Skeletal muscle satellite cell (primary cell): ENCODE measurements at regions not wholly inside any gene's neighbourhood (a gene's known extent, or its start where the extent isn't known, plus 50 kb on each side); places are given as distances from the start of the nearest gene placed in this dataset.

Experiments
- H3K27me3 ChIP-seq: 2 replicates; pipeline ENCODE4 v1.7.0; 2013; ENCODE audit warnings: low read length; ENCODE audit not compliant: control insufficient read depth, insufficient read depth
- H3K36me3 ChIP-seq: 2 replicates; pipeline ENCODE4 v1.7.0; 2013; ENCODE audit warnings: mild to moderate bottlenecking, control low read depth, low read length; ENCODE audit not compliant: insufficient read depth
- H3K4me1 ChIP-seq: 2 replicates; pipeline ENCODE4 v1.7.0; 2013; ENCODE audit warnings: low read length; ENCODE audit not compliant: control insufficient read depth, insufficient read depth
- H3K4me2 ChIP-seq: 2 replicates; pipeline ENCODE4 v1.7.0; 2013; ENCODE audit warnings: mild to moderate bottlenecking, low read length
- H3K4me3 ChIP-seq: 2 replicates; pipeline ENCODE4 v1.7.0; 2013; ENCODE audit warnings: low read length
- H3K9ac ChIP-seq: 2 replicates; pipeline ENCODE4 v1.7.0; 2013; ENCODE audit warnings: mild to moderate bottlenecking, low read depth, low read length, moderate library complexity
- H3K9me3 ChIP-seq: replicated peaks from 2 replicates; pipeline ENCODE4 v1.7.0; 2013; ENCODE audit warnings: mild to moderate bottlenecking, control low read depth, low read length

DNA sequence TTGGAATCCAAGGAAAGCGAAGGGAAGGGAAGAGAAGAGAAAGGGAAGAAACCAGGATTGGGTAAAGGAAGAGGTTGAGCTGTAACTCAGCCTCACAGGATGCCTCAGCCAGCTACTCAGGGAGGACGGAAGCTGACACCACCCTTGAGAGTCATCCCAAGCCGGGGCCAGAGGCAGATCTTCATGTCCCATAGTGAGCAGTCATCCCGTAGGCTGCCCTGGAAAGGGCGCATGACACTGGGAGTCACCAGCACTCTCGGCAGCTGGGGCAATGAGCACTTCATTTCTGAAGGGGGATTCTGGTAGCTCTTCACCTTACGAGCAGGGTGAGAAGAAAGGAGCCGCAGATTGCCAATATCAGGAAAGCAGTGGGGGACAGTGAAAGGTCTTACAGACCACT is 60.1 kb upstream of the PCSK6 start:
- no peaks in the 10 kb centered on the region for H3K9me3 ChIP-seq
- no peak overlapping the region for H3K9ac ChIP-seq
- H3K27me3 ChIP-seq = peaks cover 66% of the 10 kb centered on the region
- H3K4me3 ChIP-seq = no peak overlapping the region
- no peaks in the 10 kb centered on the region for H3K36me3 ChIP-seq
- H3K4me2 ChIP-seq = no peak overlapping the region
- peaks cover 3% of the 10 kb centered on the region for H3K4me1 ChIP-seq

DNA sequence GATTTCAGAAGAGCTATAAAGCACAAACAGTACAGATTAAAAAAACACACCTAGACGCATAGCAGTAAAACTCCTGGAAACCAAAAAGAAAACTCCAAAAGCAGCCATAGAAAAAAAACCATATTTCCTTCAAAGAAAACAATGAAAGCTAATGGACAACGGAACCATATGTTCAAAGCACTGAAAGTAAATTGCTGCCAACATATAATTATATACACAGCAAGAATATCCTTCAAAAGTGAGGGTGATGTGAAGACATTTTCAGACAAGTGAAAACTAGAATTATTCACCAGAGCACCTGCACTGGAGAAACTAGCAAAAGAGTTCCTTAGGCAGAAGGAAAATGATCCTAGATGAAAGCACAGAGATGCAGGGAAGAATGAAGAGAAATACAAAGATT is 58.2 kb upstream of the PCSK6 start:
- Histone ChIP-seq H3K27me3 (peaks cover 80% of the 10 kb centered on the region), H3K36me3 (no peaks in the 10 kb centered on the region), H3K9ac (no peak overlapping the region), H3K9me3 (no peaks in the 10 kb centered on the region), H3K4me1 (no peaks in the 10 kb centered on the region), H3K4me3 (no peak overlapping the region), H3K4me2 (no peak overlapping the region)

DNA sequence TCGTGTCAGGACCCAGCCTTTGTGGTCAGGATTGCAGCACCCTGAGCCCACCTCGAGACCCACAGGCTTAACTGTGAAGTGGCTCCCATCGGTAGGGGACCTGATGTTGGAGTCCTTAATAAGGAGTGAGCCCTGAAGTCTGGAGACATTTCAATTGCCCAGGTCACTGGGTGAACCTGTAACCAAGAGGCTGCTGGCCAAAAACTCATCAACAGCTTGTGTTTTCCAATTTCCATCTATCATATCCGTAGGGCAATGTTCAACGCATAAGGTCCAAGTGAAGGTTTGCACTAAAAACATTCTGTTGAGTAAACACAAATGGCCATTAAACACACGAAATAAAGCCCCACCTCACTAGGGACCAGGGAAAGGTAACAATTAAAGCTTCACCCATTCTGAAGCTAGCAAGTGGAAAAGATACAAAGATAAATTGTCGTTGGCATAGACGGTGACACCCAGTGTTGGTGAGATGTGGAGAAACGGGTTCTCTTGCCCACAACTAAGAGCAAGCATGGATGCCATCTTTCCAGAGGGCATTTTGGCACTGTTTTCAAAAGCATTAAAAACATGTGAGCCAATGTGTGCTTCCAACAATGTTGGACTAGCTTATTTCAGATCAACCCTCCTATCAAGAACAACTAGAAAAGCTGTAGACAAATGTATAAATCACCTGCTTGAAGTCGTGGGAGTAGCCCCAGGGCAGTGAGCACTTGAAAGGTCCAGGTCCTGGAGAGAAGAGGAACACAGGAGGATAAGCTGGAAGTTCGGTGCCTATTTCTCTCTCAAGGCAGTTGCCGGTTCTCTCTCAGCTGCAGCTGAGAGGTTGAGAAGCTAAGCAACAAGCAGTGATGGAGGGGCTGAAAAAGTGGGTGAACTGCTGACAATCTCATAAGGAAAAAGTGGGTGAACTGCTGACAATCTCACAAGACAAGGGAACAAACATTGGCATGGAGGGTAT is 56.3 kb upstream of the PCSK6 start:
- Histone ChIP-seq H3K27me3 (peaks cover 64% of the 10 kb centered on the region), H3K4me2 (no peak overlapping the region), H3K4me3 (no peak overlapping the region)

DNA sequence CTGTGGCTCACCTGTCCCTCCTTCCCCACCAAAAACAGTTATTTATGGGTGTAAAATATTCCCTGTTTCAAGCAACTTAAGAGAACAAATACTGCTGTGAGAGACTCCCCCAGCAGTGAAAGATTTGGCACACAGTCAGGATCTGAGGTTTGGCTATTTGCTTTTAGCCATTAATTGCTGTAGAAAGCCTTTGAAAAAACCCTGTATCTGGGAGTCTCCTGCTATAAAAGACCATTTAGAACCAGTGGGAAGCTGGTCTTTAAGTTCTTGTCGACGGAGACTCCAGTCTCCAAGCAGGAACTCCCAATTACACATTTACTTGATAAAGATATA is 55.1 kb upstream of the PCSK6 start:
- Histone ChIP-seq H3K9me3 (no peaks in the 10 kb centered on the region), H3K4me1 (no peaks in the 10 kb centered on the region), H3K27me3 (peaks cover 58% of the 10 kb centered on the region), H3K9ac (no peak overlapping the region), H3K4me3 (no peak overlapping the region), H3K4me2 (no peak overlapping the region), H3K36me3 (no peaks in the 10 kb centered on the region)

More for the DNA sequence above, 56.3 kb upstream of the PCSK6 start:
- Histone ChIP-seq H3K4me1 (no peaks in the 10 kb centered on the region), H3K36me3 (no peaks in the 10 kb centered on the region), H3K9ac (no peak overlapping the region), H3K9me3 (no peaks in the 10 kb centered on the region)

DNA sequence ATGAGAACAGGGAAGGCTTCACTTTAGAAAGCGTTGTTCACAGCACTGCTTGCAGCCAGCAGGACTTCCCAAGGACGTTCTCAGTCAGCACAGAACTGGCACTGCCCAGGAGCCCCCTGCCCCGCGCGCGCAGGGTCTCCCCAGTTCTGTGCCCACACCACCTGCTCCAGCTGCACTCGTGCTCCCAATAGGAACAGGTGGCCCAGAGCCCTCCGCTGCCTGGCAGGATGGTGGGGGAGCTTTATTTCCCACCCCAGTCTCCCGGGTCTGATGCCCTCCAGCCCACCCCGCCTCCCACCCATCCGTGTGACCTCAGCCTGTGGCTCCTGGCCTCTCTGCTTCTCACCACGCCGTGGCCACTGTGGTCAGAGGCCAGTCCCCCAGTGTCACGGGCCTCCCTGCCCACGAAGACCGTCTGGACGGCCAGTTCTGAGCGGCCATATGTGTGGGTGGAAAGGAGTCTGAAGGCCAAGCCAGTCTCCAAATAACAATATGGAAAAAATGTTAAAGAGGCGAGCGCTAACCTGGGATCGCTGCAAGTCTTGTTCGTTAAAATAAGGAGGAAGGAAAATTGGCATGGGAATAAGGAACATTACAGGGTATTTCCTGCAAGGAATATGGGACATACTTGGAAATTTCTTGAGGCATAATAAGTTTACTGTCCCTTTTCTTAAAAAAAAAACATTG is 54.6 kb upstream of the PCSK6 start:
- Histone ChIP-seq H3K27me3 (peaks cover 59% of the 10 kb centered on the region), H3K4me2 (no peak overlapping the region), H3K9ac (no peak overlapping the region), H3K4me1 (no peaks in the 10 kb centered on the region), H3K9me3 (no peaks in the 10 kb centered on the region), H3K4me3 (no peak overlapping the region), H3K36me3 (no peaks in the 10 kb centered on the region)

DNA sequence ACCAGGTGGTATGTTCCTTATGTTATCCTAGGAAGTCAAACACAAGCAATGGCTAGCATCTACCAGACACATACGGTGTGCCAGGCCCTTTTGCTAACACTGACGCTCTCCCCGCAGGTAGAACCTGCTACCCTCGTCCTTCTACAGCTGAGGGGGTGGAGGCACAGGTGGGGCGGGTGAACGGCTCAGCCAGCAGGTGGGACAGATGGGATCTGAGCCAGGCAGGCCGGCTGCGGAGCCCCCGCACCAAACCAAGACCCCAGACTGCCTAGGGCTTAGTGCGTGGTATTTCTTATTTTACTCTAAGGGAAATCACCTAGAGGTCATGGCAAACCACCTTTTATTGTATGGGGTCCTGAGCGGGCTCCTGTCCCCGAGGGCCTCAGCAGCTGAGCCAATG is 53.9 kb upstream of the PCSK6 start:
- Histone ChIP-seq H3K9ac (no peak overlapping the region), H3K4me2 (no peak overlapping the region), H3K27me3 (peaks cover 62% of the 10 kb centered on the region), H3K4me3 (no peak overlapping the region), H3K9me3 (no peaks in the 10 kb centered on the region), H3K36me3 (no peaks in the 10 kb centered on the region), H3K4me1 (no peaks in the 10 kb centered on the region)

DNA sequence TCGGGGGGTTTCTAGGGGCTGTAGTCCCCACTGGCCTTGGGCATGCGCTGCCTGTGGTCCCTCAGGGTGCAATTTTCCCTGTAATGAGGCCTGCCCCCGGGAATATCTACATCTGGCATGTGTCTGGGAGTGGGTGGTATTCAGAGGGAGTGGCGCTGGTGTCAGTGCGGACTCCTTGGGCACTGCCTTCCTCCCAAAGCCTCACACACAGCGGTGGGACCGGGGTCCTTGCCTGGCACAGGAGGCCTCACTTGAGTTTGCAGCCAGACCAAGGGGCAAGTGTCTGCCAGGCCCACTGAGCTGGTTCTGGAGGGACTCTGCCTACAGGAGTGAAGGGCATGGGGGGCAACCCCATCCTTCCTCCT is 53.5 kb upstream of the PCSK6 start:
- no peak overlapping the region for H3K4me2 ChIP-seq
- H3K27me3 ChIP-seq = peaks cover 62% of the 10 kb centered on the region
- H3K9ac ChIP-seq = no peak overlapping the region
- no peaks in the 10 kb centered on the region for H3K9me3 ChIP-seq
- H3K4me3 ChIP-seq = no peak overlapping the region
- H3K36me3 ChIP-seq = no peaks in the 10 kb centered on the region
- no peaks in the 10 kb centered on the region for H3K4me1 ChIP-seq

DNA sequence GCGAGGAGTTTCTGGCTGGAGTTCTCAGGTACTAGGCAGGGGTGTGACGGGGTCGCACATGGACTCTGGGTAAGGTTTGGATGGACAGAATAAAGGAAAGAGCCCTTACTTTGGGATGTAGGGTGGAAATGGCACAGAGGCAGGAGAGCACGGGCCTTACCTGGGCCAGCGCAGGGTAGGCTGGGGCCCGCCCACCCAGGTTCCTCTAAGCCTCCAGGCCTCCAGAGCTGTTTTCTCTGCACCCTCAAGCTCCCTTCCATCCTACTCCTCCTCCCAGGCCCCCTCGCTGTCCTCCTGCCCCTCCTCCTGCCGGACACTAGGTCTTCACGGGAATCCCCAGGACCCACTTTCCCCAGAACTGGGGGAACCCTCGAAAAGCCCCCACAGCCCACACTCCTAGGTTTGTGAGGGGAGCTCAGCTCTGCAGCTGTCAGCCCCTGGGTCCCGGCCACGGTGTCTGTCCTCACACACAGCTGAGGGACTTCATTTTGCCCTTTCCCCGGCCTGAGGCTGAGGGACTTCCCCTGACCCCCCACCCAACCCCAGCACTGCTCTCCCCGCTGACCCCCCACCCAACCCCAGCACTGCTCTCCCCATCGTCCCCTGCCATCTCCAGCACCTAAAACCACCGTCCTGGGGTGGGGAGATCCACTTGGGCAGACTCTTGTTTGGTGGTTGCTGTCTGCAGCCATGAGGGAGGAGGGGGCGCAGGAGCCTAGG is 53.0 kb upstream of the PCSK6 start:
- H3K9me3 ChIP-seq = no peaks in the 10 kb centered on the region
- no peak overlapping the region for H3K9ac ChIP-seq
- H3K4me3 ChIP-seq = no peak overlapping the region
- no peaks in the 10 kb centered on the region for H3K36me3 ChIP-seq
- no peak overlapping the region for H3K4me2 ChIP-seq
- H3K27me3 ChIP-seq = peaks cover 60% of the 10 kb centered on the region
- H3K4me1 ChIP-seq = no peaks in the 10 kb centered on the region

DNA sequence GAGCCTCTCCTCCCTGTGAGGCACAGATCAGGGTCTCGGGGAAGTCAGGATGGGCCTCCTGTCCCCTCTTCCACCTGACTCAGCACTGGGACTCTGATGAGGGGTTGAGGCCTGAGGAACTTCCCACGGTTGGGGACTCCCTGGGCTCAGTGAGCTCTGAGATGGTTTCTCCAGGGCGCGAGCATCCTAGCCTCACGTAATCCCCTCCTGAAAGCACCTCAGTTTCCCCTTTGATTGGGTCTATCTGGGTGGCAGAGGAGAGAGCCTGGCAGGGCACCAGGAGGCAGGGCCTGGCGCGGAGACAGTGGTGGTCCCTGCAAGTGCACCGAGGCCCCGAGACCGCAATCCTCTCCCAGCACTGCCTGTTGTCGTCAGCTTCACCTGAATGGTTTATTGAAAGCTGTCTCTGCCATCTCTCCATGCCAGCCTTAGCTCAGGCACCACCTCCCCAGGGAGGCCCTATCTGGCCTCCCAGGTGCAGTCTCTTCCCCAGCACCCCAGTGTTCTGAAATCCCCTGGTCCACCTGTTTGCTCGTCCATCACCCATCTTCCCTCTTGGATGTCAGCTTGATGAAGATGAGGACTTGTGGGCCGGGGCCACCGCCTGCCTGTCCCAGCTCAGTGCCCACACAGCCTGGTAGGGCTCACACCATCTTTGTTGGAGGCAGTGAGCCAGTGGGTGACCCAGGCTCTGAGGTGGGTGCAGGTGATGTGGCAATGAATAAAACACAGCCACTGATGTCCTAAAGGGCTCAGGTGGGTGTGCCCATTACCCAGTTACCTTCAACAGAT is 52.2 kb upstream of the PCSK6 start:
- no peak overlapping the region for H3K9ac ChIP-seq
- no peaks in the 10 kb centered on the region for H3K4me1 ChIP-seq
- no peaks in the 10 kb centered on the region for H3K9me3 ChIP-seq
- no peak overlapping the region for H3K4me3 ChIP-seq
- no peak overlapping the region for H3K4me2 ChIP-seq
- no peaks in the 10 kb centered on the region for H3K36me3 ChIP-seq
- H3K27me3 ChIP-seq = peaks cover 57% of the 10 kb centered on the region

DNA sequence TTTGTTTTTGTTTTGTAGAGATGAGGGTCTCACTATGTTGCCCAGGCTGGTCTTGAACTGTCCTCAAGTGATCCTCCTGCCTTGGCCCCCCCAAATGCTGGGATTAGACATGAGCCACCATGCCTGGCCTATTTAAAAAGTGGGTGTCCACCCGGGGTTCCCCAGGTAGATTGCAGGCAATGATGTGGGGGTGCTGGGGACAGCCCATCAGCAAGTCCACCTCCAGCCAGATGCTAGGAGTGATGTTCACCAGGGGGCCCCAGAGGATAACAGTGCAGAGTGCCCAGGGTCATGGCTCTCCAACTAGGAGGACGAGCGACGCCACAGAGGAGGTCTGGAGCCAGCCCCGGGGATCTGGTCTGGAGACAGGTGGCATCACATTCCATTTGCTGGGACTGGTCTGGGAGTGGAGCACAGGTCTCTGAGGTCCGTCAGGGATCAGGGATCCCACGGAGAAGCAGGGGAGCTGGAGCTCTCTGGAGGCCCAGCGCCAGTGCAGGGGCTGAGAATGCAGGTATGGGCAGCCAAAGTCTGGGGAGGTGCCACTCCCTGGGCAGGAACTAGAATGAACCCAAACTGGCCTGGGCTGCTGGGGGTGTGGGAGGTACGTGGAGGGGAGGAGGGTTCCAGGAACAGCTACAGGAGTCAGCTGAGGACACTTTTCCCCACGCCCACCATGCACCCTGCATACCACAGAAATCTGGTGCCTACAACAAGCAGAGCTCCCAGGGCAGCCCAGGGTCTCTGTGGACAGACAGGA is 51.2 kb upstream of the PCSK6 start:
- H3K4me2 ChIP-seq = no peak overlapping the region
- no peaks in the 10 kb centered on the region for H3K9me3 ChIP-seq
- peaks cover 48% of the 10 kb centered on the region for H3K27me3 ChIP-seq
- H3K4me1 ChIP-seq = no peaks in the 10 kb centered on the region
- no peak overlapping the region for H3K9ac ChIP-seq
- H3K36me3 ChIP-seq = no peaks in the 10 kb centered on the region
- no peak overlapping the region for H3K4me3 ChIP-seq
